IMR-90 (cell line): ENCODE measurements at regions not wholly inside any gene's neighbourhood (a gene's known extent, or its start where the extent isn't known, plus 50 kb on each side); places are given as distances from the start of the nearest gene placed in this dataset.
"Not testable (repeated sequence)": the region's sequence is repeated elsewhere in the genome, so short reads cannot be mapped to it uniquely, and the experiment has no call there.

Source experiments
- ATAC-seq: fragments of 200-7000 bp; cut with Tn5 transposase; 2 replicates; pipeline ENCODE4 v1.9.1; 2020; ENCODE audit warnings: low read depth, mild to moderate bottlenecking, moderate library complexity
- BruUV-seq: library from RNA; stranded (reverse); fragments of 400-500 nt; replicated peaks from 2 replicates; lab custom pipeline; 2021; lab: Mats Ljungman, UMichigan
- CTCF ChIA-PET: fragments of 300-600 bp; formaldehyde crosslinking; extraction: SDS; loops from one replicate; lab custom pipeline; 2021; ENCODE audit warnings: antibody characterized with exemption; lab: Yijun Ruan, JAX
- POLR2A ChIA-PET: fragments of 300-600 bp; sonication (Branson Sonifier 250); formaldehyde crosslinking; loops from one replicate; lab custom pipeline; 2022; ENCODE audit warnings: antibody characterized with exemption; ENCODE audit not compliant: unreplicated experiment; lab: Charles Lee
- DNase-seq: peaks from one replicate; pipeline ENCODE4 v3.0.0; 2013
- H2AFZ ChIP-seq: replicated peaks from 2 replicates; pipeline ENCODE3; 2013; ENCODE audit warnings: low read length, mild to moderate bottlenecking; ENCODE audit not compliant: poor library complexity
- H2AK5ac ChIP-seq: 2 replicates; pipeline ENCODE4 v1.6.1; 2013; ENCODE audit warnings: low read depth, low read length, inconsistent platforms
- H2AK9ac ChIP-seq: replicated peaks from 2 replicates; pipeline ENCODE3; 2013; ENCODE audit warnings: mild to moderate bottlenecking, low read depth, low read length, moderate library complexity; ENCODE audit not compliant: poor library complexity
- H2BK120ac ChIP-seq: 2 replicates; pipeline ENCODE4 v1.6.1; 2013; ENCODE audit warnings: low read depth, low read length, inconsistent platforms
- H2BK15ac ChIP-seq: 3 replicates; pipeline ENCODE4 v1.6.1; 2013; ENCODE audit warnings: low read depth, low read length, inconsistent platforms
- H2BK20ac ChIP-seq: 2 replicates; pipeline ENCODE4 v1.6.1; 2013; ENCODE audit warnings: low read depth, mild to moderate bottlenecking, inconsistent platforms, low read length, moderate library complexity
- H2BK5ac ChIP-seq: 2 replicates; pipeline ENCODE4 v1.6.1; 2013; ENCODE audit warnings: mild to moderate bottlenecking, low read depth, low read length, inconsistent platforms; ENCODE audit not compliant: poor library complexity, severe bottlenecking
- H3K14ac ChIP-seq: replicated peaks from 2 replicates; pipeline ENCODE4 v1.6.1; 2013; ENCODE audit warnings: low read depth, low read length, inconsistent platforms
- H3K18ac ChIP-seq: 2 replicates; pipeline ENCODE4 v1.6.1; 2013; ENCODE audit warnings: low read depth, low read length, control low read depth
- H3K23ac ChIP-seq: 2 replicates; pipeline ENCODE4 v1.6.1; 2013; ENCODE audit warnings: low read depth, low read length, inconsistent platforms
- H3K27ac ChIP-seq: 2 replicates; pipeline ENCODE4 v1.5.1; 2013; ENCODE audit warnings: mild to moderate bottlenecking, control low read depth, low read length; ENCODE audit not compliant: insufficient read depth
- H3K27me3 ChIP-seq: 2 replicates; pipeline ENCODE4 v1.6.1; 2013; ENCODE audit warnings: low read length; ENCODE audit not compliant: control insufficient read depth, insufficient read depth
- H3K36me3 ChIP-seq: 2 replicates; pipeline ENCODE4 v1.6.1; 2013; ENCODE audit warnings: low read length, mixed read lengths; ENCODE audit not compliant: control insufficient read depth, insufficient read depth
- H3K4ac ChIP-seq: 2 replicates; pipeline ENCODE4 v1.6.1; 2013; ENCODE audit warnings: low read depth, low read length, inconsistent platforms
- H3K4me1 ChIP-seq: 2 replicates; pipeline ENCODE4 v1.6.1; 2013; ENCODE audit warnings: low read length, mixed read lengths; ENCODE audit not compliant: control insufficient read depth, insufficient read depth
- H3K4me2 ChIP-seq: 2 replicates; pipeline ENCODE4 v1.6.1; 2013; ENCODE audit warnings: low read depth, mild to moderate bottlenecking, control low read depth, low read length, moderate library complexity
- H3K4me3 ChIP-seq: 2 replicates; pipeline ENCODE4 v1.5.1; 2013; ENCODE audit warnings: low read depth, mild to moderate bottlenecking, control low read depth, low read length, moderate library complexity; ENCODE audit not compliant: insufficient read depth
- H3K56ac ChIP-seq: 2 replicates; pipeline ENCODE4 v1.6.1; 2013; ENCODE audit warnings: low read length, inconsistent platforms; ENCODE audit not compliant: insufficient read depth; ENCODE audit errors: extremely low read depth
- H3K79me1 ChIP-seq, 2 experiments: 2 replicates each; pipeline ENCODE4 v1.6.1; 2013; ENCODE audit warnings: low read length in 2 of 2, inconsistent platforms in 1 of 2, low read depth in 1 of 2
- H3K9ac ChIP-seq: 2 replicates; pipeline ENCODE4 v1.6.1; 2013; ENCODE audit warnings: low read depth, low read length, control low read depth
- H3K9me1 ChIP-seq: 2 replicates; pipeline ENCODE4 v1.6.1; 2013; ENCODE audit warnings: low read length, inconsistent platforms; ENCODE audit not compliant: insufficient read depth
- H3K9me3 ChIP-seq: 2 replicates; pipeline ENCODE4 v1.6.1; 2013; ENCODE audit warnings: low read length; ENCODE audit not compliant: control insufficient read depth, insufficient read depth
- H4K20me1 ChIP-seq: 2 replicates; pipeline ENCODE4 v1.6.1; 2013; ENCODE audit warnings: low read length, inconsistent platforms; ENCODE audit not compliant: insufficient read depth
- H4K5ac ChIP-seq: 2 replicates; pipeline ENCODE4 v1.6.1; 2013; ENCODE audit warnings: mild to moderate bottlenecking, low read depth, low read length, control low read depth
- H4K8ac ChIP-seq, 2 experiments: 2 replicates each; pipeline ENCODE4 v1.6.1; 2013; ENCODE audit warnings: low read depth in 2 of 2, low read length in 2 of 2, control low read depth in 1 of 2, inconsistent platforms in 1 of 2
- H4K91ac ChIP-seq: 2 replicates; pipeline ENCODE4 v1.6.1; 2013; ENCODE audit warnings: low read depth, low read length, inconsistent platforms; ENCODE audit not compliant: insufficient read depth
- CEBPB ChIP-seq: IDR thresholded peaks from 2 replicates; pipeline ENCODE4 v1.6.1; 2012; ENCODE audit warnings: low read depth, low read length, improper control_type of control experiment
- CHD1 ChIP-seq: IDR thresholded peaks from 2 replicates; pipeline ENCODE4 v1.6.1; 2012; ENCODE audit warnings: low read depth, low read length, improper control_type of control experiment
- MAZ ChIP-seq: IDR thresholded peaks from 2 replicates; pipeline ENCODE4 v1.6.1; 2012; ENCODE audit warnings: low read depth, mild to moderate bottlenecking, low read length, improper control_type of control experiment, moderate library complexity, borderline replicate concordance
- MXI1 ChIP-seq: IDR thresholded peaks from 2 replicates; pipeline ENCODE4 v1.6.1; 2012; ENCODE audit warnings: low read depth, mild to moderate bottlenecking, low read length, moderate library complexity, borderline replicate concordance
- POLR2A ChIP-seq: IDR thresholded peaks from 2 replicates; pipeline ENCODE4 v1.6.1; 2012; ENCODE audit warnings: mild to moderate bottlenecking, low read depth, low read length
- SMC3 ChIP-seq: fragments of 150-350 bp; IDR thresholded peaks from 2 replicates; pipeline ENCODE4 v1.6.1; 2016; ENCODE audit warnings: low read depth, mild to moderate bottlenecking, antibody characterized with exemption, low read length, moderate library complexity
- WGBS, 2 experiments: methylation state at CpG; one replicate each; pipeline versions ENCODE4 v1.1.5 to v1.1.7; 2013; ENCODE audit warnings: missing lambda C conversion rate in 2 of 2; ENCODE audit not compliant: insufficient read length in 1 of 2; ENCODE audit errors: extremely low coverage in 2 of 2; 5-methylcytosine and 5-hydroxymethylcytosine counted together
- dilution Hi-C: fragments of 300-500 bp; cut with HindIII; formaldehyde crosslinking; loops from one replicate; pipeline ENCODE4 v1.14.3; 2018; ENCODE audit warnings: low sequenced_read_pairs; ENCODE audit not compliant: unreplicated experiment
- in situ Hi-C: fragments of 300-500 bp; cut with MboI; formaldehyde crosslinking; loops from 3 replicates; pipeline ENCODE4 v1.14.3; 2019; ENCODE audit warnings: low sequenced_read_pairs, inconsistent platforms, mixed read lengths
- intact Hi-C: fragments of 100-400 bp; cut with micrococcal nuclease; formaldehyde crosslinking; loops from 2 replicates; pipeline ENCODE4 v1.10.0; 2022
- TF ChIP-seq, protein P1 (sequence below): fragments of 150-350 bp; IDR thresholded peaks from 2 replicates; pipeline ENCODE4 v1.6.1; 2016; ENCODE audit warnings: low read depth, mild to moderate bottlenecking, low read length, moderate library complexity, borderline replicate concordance

DNA sequence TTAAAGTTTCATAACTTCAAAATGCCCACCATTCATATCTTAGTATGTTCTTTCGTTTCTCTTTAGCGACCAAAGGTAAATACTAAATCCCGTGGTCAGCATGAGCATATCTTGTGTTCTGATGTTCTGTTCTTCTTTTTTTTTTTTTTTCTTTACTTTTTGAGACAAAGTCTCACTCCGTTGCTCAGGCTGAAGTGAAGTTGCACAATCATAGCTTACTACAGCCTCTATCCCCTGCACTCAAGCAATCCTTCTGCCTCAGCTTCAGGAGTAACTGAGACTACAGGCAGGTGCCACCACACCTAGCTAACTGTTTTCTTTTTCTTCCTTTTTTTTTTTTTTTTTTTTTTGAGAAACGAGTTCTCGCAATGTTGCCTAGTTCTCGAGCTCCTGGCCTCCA, 60.9 kb upstream of the ATP12A start:
- Histone ChIP-seq H3K27ac (no peak overlapping the region), H2BK120ac (no peak overlapping the region), H2BK20ac (no peak overlapping the region), H3K27me3 (no peaks in the 10 kb centered on the region; the same call in 1 of the 2 replicates), H3K18ac (no peak overlapping the region), H4K91ac (no peak overlapping the region), H2AK5ac (no peak overlapping the region), H3K4ac (no peak overlapping the region), H3K9ac (no peak overlapping the region), H2BK5ac (no peak overlapping the region), H4K20me1 (no peaks in the 10 kb centered on the region), H3K56ac (no peak overlapping the region), H3K4me1 (no peaks in the 10 kb centered on the region), H3K4me2 (no peak overlapping the region), H4K5ac (no peak overlapping the region), H3K36me3 (no peaks in the 10 kb centered on the region), H3K14ac (no peak overlapping the region), H4K8ac (no peak overlapping the region), H2AFZ (no peak overlapping the region), H3K4me3 (no peak overlapping the region), H3K9me1 (no peaks in the 10 kb centered on the region), H3K9me3 (no peaks in the 10 kb centered on the region; the same call in 1 of the 2 replicates), H3K23ac (no peak overlapping the region), H3K79me1 (no peaks in the 10 kb centered on the region), H2AK9ac (no peak overlapping the region), H2BK15ac (no peak overlapping the region)
- ChIA-PET CTCF (no interaction called here), POLR2A (no interaction called here)
- no peak for DNase-seq
- in situ Hi-C loops (no loop called here), dilution Hi-C loops (no loop called here), intact Hi-C loops (no loop called here)
- no TSS peak for BruUV-seq
- WGBS, 2 experiments: no CpG with 5 or more reads among the region's 7 CpGs
- no peak for ATAC-seq
- TF ChIP-seq MXI1 (no peak), MAZ (no peak), CHD1 (no peak), POLR2A (no peak), SMC3 (no peak), CEBPB (peak; percentile 26; the same call in 1 of the 2 replicates)
- TF ChIP-seq, protein P1, sequence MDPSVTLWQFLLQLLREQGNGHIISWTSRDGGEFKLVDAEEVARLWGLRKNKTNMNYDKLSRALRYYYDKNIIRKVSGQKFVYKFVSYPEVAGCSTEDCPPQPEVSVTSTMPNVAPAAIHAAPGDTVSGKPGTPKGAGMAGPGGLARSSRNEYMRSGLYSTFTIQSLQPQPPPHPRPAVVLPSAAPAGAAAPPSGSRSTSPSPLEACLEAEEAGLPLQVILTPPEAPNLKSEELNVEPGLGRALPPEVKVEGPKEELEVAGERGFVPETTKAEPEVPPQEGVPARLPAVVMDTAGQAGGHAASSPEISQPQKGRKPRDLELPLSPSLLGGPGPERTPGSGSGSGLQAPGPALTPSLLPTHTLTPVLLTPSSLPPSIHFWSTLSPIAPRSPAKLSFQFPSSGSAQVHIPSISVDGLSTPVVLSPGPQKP: no peak

DNA sequence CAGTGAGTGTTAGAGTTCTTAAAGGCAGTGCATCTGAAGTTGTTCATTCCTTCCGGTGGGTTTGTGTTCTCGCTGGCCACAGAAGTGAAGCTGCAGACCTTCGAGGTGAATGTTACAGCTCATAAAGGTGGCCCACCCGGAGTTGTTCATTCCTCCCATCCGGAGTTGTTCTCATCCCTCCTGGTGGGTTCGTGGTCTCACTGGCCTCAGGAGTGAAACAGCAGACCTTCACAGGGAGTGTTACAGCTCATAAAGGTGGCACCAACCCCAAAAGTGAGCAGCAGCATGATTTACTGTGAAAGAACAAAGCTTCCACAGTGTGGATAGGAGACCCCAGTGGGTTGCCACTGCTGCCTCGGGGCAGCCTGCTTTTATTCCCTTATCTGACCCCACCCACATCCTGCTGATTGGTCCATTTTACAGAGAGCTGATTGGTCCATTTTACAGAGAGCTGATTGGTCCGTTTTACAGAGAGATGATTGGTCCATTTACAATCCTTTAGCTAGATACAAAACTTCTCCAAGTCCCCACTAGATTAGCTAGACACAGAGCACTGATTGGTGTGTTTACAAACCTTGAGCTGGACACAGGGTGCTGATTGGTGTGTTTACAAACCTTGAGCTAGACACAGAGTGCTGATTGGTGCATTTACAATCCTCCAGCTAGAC, 57.6 kb upstream of the ATP12A start:
- H4K20me1 ChIP-seq, H4K91ac ChIP-seq, BruUV-seq, intact Hi-C loops, in situ Hi-C loops, H3K4me1 ChIP-seq, H3K36me3 ChIP-seq, H4K8ac ChIP-seq, H3K56ac ChIP-seq, H2BK15ac ChIP-seq, POLR2A ChIA-PET, H3K79me1 ChIP-seq, H4K5ac ChIP-seq, H3K4ac ChIP-seq, H3K27ac ChIP-seq, CTCF ChIA-PET, H2BK5ac ChIP-seq, H3K9me1 ChIP-seq, H3K9ac ChIP-seq, H2AK5ac ChIP-seq, H3K27me3 ChIP-seq, ATAC-seq, H3K4me2 ChIP-seq, H2AFZ ChIP-seq, dilution Hi-C loops, H2BK120ac ChIP-seq, H2AK9ac ChIP-seq, H3K23ac ChIP-seq, H3K9me3 ChIP-seq, H2BK20ac ChIP-seq, DNase-seq, H3K14ac ChIP-seq, H3K18ac ChIP-seq, H3K4me3 ChIP-seq: not testable (repeated sequence)
- WGBS, 2 experiments: 40% methylated on average over 1 of the region's 8 CpGs; no CpG with 5 or more reads in 1 of the 2 experiments
